ENCODE measurements at regions not wholly inside any gene's neighbourhood (a gene's known extent, or its start where the extent isn't known, plus 50 kb on each side); places are given as distances from the start of the nearest gene placed in this dataset.
A peak's percentile ranks its signal among the peaks of the same experiment; 100 is the strongest.

GRCh38 chr6:82097676-82098075 is 149.9 kb downstream of the IBTK start:
- 61% methylated on average over 2 of the region's 2 CpGs for WGBS
- no peaks in the 10 kb centered on the region for H3K9me3 ChIP-seq
- no peak for DNase-seq (ENCODE audit: low spot score in 2 of 2)
- no peak for TF ChIP-seq EP300 (IDR thresholded peaks at IDR 0.05)
- no peaks in the 10 kb centered on the region for H3K36me3 ChIP-seq
- H3K27ac ChIP-seq = no peak overlapping the region
- no peaks in the 10 kb centered on the region for H3K27me3 ChIP-seq
- no peaks in the 10 kb centered on the region for H3K4me1 ChIP-seq
- no peak overlapping the region for H3K4me3 ChIP-seq

- no peaks in the 10 kb centered on the region for H3K9me3 ChIP-seq
- WGBS = 63% methylated on average over 5 of the region's 5 CpGs
These were observed 152.5 kb downstream of the IBTK start for GRCh38 chr6:82095091-82095490.

DNA sequence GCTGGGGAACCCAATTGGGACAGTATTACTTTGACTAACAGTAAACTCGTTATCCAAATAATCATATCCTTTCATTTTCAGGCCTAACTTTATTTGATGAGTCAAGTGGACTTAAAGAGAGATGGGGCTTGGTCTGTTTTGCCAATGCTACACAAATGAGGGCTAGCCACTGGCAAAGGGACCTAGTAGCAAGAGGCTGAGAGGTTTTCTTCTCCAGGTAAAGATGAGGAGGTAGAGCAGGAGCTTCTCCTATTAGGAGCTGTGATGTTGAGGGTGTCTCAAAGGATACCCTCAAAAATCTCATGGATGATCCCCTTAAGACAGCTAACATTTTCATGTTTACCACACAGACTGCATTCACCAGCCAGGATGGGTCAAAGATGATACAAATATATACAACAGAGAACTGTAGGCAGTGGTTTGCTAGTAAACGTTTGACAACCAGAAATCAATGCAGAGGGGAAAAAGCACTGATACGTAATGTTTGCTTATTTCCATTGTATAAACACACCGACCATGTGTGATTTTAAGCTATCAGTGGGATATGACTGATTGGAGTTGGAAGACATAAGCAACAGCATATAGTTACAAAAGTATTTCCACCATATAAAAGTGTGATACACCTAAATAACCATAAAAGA is 153.3 kb downstream of the IBTK start:
- H3K27me3 ChIP-seq = no peaks in the 10 kb centered on the region
- WGBS = 76% methylated on average over 4 of the region's 4 CpGs
- no peak for TF ChIP-seq POLR2A (IDR thresholded peaks at IDR 0.05)
- TF ChIP-seq POLR2AphosphoS5 (IDR thresholded peaks at IDR 0.05) = no peak
- TF ChIP-seq, protein P1, sequence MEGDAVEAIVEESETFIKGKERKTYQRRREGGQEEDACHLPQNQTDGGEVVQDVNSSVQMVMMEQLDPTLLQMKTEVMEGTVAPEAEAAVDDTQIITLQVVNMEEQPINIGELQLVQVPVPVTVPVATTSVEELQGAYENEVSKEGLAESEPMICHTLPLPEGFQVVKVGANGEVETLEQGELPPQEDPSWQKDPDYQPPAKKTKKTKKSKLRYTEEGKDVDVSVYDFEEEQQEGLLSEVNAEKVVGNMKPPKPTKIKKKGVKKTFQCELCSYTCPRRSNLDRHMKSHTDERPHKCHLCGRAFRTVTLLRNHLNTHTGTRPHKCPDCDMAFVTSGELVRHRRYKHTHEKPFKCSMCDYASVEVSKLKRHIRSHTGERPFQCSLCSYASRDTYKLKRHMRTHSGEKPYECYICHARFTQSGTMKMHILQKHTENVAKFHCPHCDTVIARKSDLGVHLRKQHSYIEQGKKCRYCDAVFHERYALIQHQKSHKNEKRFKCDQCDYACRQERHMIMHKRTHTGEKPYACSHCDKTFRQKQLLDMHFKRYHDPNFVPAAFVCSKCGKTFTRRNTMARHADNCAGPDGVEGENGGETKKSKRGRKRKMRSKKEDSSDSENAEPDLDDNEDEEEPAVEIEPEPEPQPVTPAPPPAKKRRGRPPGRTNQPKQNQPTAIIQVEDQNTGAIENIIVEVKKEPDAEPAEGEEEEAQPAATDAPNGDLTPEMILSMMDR (IDR thresholded peaks at IDR 0.05) = no peak
- no peak for TF ChIP-seq EP300 (IDR thresholded peaks at IDR 0.05)
- DNase-seq (ENCODE audit: low spot score in 2 of 2) = no peak
- no peaks in the 10 kb centered on the region for H3K9me3 ChIP-seq
- no peaks in the 10 kb centered on the region for H3K4me1 ChIP-seq
- no peak overlapping the region for H3K27ac ChIP-seq
- no peak overlapping the region for H3K4me3 ChIP-seq
- no peaks in the 10 kb centered on the region for H3K36me3 ChIP-seq

More at GRCh38 chr6:82095091-82095490, 152.5 kb downstream of the IBTK start:
- Histone ChIP-seq H3K4me1 (no peaks in the 10 kb centered on the region), H3K27ac (no peak overlapping the region), H3K36me3 (no peaks in the 10 kb centered on the region), H3K4me3 (no peak overlapping the region), H3K27me3 (no peaks in the 10 kb centered on the region)
- TF ChIP-seq EP300 (IDR thresholded peaks at IDR 0.05) = no peak
- TF ChIP-seq POLR2A (IDR thresholded peaks at IDR 0.05) = no peak
- no peak for TF ChIP-seq POLR2AphosphoS5 (IDR thresholded peaks at IDR 0.05)
- TF ChIP-seq, protein P1 (IDR thresholded peaks at IDR 0.05) = no peak
- no peak for DNase-seq (ENCODE audit: low spot score in 2 of 2)

DNA sequence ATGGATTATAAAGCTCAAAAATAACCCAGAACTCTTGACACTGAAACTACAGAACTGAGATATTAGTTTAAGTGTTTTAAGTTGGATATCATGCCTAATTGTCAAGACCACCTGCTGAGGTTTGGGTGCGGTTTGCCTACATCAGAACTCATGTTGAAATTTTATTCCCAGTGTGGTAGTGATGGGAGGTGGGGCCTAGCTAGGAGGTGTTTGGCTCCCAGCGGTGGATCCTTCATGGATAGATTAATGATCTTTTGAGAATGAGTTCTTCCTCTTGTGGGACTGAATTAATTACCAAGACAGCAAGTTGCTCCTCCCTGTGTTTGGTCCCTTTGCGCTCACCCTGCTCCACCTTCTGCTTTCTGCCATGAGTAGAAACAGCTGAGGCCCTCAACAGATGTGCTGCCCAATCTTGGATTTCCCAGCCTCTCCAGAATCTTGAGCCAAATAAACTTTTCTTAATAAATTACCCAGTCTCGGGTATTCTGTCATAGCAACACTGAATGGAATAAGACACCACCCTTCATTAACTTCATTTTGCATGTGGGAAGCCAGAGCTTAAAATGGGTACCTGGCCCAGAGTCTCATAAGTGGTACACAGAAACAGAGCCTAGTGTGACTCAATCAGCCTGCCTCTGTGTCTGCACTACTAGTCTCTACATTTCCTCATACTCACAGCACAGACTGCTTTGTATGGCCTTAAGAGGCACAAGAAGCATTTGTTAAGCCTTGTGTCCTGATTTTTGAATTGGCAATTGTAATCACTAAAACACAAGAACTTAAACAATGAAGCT is 158.4 kb downstream of the IBTK start:
- DNase-seq (ENCODE audit: low spot score in 2 of 2) = no peak
- 59% methylated on average over 4 of the region's 4 CpGs for WGBS

GRCh38 chr6:82086944-82087343 is 160.6 kb downstream of the IBTK start:
- TF ChIP-seq POLR2A (IDR thresholded peaks at IDR 0.05) = no peak
- TF ChIP-seq, protein P1 (IDR thresholded peaks at IDR 0.05) = no peak
- no peak for TF ChIP-seq EP300 (IDR thresholded peaks at IDR 0.05)
- TF ChIP-seq POLR2AphosphoS5 (IDR thresholded peaks at IDR 0.05) = no peak
- WGBS = 100% methylated on average over 2 of the region's 2 CpGs

More for the DNA sequence above, 158.4 kb downstream of the IBTK start:
- Histone ChIP-seq H3K4me3 (no peak overlapping the region), H3K4me1 (no peaks in the 10 kb centered on the region), H3K36me3 (no peaks in the 10 kb centered on the region), H3K27me3 (no peaks in the 10 kb centered on the region), H3K9me3 (no peaks in the 10 kb centered on the region), H3K27ac (peak overlapping the region; percentile 18)
- no peak for TF ChIP-seq EP300 (IDR thresholded peaks at IDR 0.05)

GRCh38 chr6:82085701-82086100 is 161.8 kb downstream of the IBTK start:
- 83% methylated on average over 5 of the region's 5 CpGs for WGBS
- TF ChIP-seq EP300 (IDR thresholded peaks at IDR 0.05) = no peak
- TF ChIP-seq, protein P1 (IDR thresholded peaks at IDR 0.05) = no peak
- TF ChIP-seq POLR2A (IDR thresholded peaks at IDR 0.05) = no peak
- TF ChIP-seq POLR2AphosphoS5 (IDR thresholded peaks at IDR 0.05) = no peak
- H3K27me3 ChIP-seq = no peaks in the 10 kb centered on the region
- no peaks in the 10 kb centered on the region for H3K4me1 ChIP-seq
- H3K4me3 ChIP-seq = no peak overlapping the region
- no peaks in the 10 kb centered on the region for H3K9me3 ChIP-seq
- DNase-seq (ENCODE audit: low spot score in 2 of 2) = no peak
- H3K27ac ChIP-seq = no peak overlapping the region
- no peaks in the 10 kb centered on the region for H3K36me3 ChIP-seq

More at GRCh38 chr6:82086944-82087343, 160.6 kb downstream of the IBTK start:
- no peak for DNase-seq (ENCODE audit: low spot score in 2 of 2)
- Histone ChIP-seq H3K4me1 (no peaks in the 10 kb centered on the region), H3K4me3 (no peak overlapping the region), H3K36me3 (no peaks in the 10 kb centered on the region), H3K27me3 (no peaks in the 10 kb centered on the region), H3K9me3 (no peaks in the 10 kb centered on the region), H3K27ac (no peak overlapping the region)
